GM19025 (cell line): ENCODE measurements at regions not wholly inside any gene's neighbourhood (a gene's known extent, or its start where the extent isn't known, plus 50 kb on each side); places are given as distances from the start of the nearest gene placed in this dataset.
"Not testable (repeated sequence)": the region's sequence is repeated elsewhere in the genome, so short reads cannot be mapped to it uniquely, and the experiment has no call there.

Source experiments
- ATAC-seq: cut with Tn5 transposase; IDR thresholded peaks from one replicate; pipeline ENCODE4 v1.9.1; 2021; ENCODE audit warnings: mild to moderate bottlenecking, low read depth, moderate library complexity; ENCODE audit not compliant: unreplicated experiment

- no peak for ATAC-seq
These were observed 1194.3 kb upstream of the CELF2 start for GRCh38 chr10:9823268-9823930.

GRCh38 chr10:9824631-9825071 lies 1193.0 kb upstream of the CELF2 start:
- ATAC-seq: no peak

GRCh38 chr10:9825491-9826018 lies 1192.1 kb upstream of the CELF2 start:
- no peak for ATAC-seq

DNA sequence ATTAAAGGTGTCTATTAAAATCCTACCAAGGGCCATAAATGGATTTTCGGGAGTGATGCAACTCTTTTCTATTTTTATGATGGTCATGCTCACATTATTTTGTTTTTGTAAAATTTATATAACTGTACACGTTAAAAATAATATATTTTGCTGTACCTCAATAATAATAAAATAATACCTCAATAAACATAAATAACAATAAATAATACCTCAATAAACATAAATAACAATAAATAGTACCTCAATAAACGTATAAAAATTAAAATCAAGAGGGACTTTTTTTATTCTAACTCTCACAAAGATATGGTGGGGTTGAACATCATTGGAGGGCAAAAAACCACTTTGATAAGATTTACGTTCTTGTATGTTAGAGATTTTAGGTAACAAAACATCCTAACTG lies 1189.6 kb upstream of the CELF2 start:
- no peak for ATAC-seq

- no peak for ATAC-seq
These were observed 1183.7 kb upstream of the CELF2 start for GRCh38 chr10:9833942-9834341.

DNA sequence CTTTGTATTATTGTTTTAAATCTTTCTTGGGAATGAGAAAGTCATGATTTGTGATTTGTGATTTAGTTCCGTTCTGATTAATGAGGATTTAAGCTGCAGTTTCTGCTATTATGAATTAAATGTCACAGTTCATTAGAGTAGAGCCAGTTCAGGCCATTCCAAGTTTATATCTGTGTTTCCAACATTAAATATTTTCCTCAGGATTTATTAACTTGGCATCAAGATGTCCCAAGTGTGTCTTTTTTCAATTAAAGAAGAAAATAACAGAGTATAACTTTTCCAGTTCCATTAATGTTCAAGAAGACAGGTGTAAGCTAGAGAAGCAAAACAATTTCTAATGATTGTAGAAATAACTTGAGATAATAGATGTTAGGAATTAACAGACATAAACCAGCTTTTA lies 1183.2 kb upstream of the CELF2 start:
- ATAC-seq: no peak

GRCh38 chr10:9845075-9845474 lies 1172.6 kb upstream of the CELF2 start:
- no peak for ATAC-seq

DNA sequence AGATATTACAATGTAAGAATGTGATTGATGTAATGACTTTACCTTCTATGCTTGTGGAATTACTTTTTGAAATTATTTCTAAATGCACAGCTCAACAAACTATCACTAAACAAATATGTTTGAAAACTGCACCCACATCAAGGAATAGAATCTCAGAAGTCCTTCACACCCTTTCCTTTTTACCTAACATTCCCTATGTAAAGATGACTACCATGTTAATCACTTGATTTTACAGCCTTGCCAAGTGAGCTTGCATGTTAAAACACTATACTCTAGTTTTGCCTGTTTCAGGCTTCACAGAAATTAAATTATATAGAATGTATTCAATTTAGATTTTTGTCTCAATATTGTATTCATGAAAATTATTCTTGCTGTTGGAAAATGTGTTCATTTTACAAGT lies 1169.4 kb upstream of the CELF2 start:
- ATAC-seq: no peak

DNA sequence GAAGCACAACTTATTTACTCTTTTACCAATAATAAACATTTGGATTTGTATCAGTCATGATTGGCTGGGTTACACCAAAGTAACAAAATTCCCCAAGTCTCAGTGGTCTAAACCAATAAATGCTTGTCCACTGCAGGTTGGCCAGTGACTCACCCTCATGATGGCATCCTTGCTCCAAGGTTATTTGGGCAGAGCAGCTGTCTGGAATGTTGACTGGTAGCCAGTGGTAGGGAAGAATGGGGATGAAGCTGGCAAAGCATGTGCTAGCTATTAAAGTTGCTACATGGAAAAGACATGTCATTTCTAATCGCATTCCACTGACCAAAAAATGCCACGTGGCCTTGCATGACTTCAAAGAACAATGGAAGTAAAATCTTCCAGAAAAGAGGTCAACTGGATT lies 1168.7 kb upstream of the CELF2 start:
- no peak for ATAC-seq

- ATAC-seq: no peak
These were observed 1167.3 kb upstream of the CELF2 start for GRCh38 chr10:9850415-9850814.

DNA sequence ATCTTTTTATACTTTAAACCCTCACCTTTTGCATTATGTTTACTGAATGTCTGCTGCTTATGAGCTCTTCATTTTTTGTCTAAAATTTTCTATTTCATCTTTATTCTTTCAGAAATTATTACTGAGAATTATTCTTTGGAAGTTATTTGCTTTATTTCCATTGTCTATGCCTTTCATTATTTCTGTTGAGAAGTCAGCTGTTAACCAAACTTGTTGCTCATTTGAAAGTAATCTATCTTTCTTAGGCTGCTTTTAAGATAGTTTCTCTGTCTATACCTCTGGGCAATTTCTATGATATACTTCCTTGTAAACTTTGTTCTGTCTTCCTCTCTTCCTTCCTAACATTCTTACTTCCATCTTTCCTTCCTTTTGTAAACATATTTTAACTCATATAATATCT lies 1165.9 kb upstream of the CELF2 start:
- ATAC-seq: no peak

GRCh38 chr10:9853405-9854355 lies 1164.0 kb upstream of the CELF2 start:
- no peak for ATAC-seq

GRCh38 chr10:9855451-9855850 lies 1162.2 kb upstream of the CELF2 start:
- not testable (repeated sequence) for ATAC-seq

DNA sequence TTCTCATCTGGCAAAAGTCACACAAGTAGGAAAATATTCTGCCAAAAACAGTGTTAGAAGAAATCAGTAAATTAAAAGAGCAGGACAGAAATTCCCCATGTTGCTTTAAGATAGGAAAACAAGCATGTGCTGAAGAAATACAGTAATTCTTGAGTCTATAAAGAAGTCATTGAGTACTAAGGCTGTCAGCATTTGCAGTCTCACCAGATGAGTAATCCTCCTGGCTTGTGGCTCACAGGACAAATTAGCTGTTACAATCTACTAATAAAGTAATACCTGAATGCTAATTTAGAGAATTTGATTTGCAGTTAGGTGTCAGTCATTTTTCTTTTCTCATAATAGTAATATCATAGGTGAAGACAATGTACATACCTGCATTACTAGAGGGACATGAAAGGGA lies 1158.9 kb upstream of the CELF2 start:
- ATAC-seq: no peak

GRCh38 chr10:9860045-9860444 lies 1157.6 kb upstream of the CELF2 start:
- no peak for ATAC-seq

- no peak for ATAC-seq
These were observed 1154.0 kb upstream of the CELF2 start for GRCh38 chr10:9863559-9864121.

DNA sequence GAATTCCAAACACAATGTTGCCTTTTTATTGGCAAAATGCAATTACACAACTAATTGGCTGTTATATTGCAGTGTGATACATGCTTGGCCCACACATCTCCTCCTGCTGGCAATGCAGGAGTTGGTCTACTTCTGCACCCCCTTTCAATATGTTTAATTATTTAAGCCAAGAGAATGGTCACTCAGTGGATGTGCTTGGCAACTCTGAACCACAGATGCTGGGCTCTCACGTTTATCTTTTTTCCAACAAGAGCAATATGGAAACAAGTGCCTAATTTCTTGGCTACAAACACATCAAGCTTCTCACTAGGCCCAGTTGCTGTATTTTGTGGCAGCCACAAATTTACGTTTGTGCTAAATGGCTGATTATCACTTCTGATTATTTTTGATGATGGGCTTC lies 1149.2 kb upstream of the CELF2 start:
- ATAC-seq: no peak

DNA sequence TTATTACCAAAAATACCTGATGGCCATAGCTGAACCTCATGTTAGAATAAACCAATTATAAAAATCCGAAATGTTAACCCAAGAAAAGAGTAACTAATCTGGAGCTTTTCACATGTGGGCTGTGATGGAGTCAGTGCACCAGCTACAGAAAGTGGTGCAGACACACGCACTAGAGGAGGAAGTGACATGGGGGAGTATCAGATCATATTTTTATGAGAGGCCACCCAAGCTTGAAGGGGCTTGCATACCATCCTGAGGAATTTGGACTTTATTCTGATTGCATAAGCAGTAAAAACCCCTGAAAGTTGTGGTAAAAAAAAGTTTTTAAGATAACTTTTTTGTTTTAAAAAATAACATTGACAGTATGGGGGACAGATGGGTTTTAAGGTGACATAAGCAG lies 1148.5 kb upstream of the CELF2 start:
- no peak for ATAC-seq

DNA sequence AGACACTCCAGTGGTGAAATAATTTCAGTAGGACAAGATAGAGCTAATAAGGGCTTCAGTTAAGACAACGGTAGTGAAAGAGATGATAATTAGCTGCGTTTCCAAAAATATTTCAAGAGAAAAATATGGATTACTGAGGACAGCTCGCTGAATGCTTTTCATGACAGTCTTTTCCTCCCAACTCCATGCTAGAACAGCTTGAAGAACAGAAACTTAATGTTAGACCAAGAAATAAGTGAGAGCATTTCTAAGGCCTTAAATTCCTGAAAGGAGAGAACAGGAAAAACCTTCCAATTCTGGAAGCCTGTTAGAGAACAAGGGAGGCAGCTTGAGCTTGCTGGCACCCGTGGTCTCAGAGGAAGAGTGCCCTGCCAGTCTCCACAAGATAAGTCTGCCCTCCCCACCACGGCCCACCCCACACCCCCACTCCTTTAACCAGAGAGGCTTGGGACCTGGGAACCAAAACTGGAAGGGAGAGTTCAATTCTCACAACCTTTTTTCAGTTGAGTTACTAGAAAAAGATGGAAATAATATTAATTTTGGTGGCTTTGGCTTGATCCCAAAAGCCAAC lies 1148.0 kb upstream of the CELF2 start:
- no peak for ATAC-seq

DNA sequence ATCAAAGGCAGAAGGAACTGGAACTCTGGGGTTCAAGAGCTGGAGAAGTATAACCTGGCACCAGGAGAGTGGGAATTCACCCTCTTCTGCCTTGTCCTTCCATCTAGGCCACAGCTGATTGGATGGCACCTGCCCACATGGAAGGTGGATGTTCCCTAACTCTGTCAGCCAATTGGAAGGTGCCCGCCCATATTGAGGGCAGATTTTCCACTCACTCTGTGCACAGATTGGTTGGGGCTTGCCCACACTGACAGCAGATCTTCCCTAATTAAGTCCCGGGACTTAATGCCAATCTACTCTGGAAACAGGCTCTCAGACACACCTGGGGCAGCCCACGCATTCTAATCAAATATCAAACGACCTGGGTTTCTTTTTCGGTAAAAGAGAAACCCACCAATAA lies 1142.3 kb upstream of the CELF2 start:
- ATAC-seq: no peak

DNA sequence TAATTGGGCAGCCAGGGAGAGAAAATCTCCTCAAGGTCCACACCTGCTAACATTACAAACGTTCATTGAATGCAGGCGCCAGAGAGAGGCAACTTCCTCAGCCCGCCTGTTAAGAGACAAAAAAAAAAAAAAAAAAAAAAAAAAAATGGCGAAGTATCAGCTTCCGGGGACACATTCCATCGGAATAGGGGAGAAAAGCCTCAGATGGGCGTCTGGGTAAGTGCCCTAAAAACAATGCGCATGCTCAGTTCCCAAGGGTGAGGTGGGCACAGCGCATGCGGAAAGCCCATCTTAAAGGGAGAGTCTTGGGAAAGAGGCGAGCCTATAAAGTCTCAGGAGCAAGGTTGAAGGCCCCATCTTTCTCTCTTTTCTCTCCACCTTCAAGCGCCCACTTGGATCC lies 1139.7 kb upstream of the CELF2 start:
- no peak for ATAC-seq
